Transverse colon (tissue), 4 donors: ENCODE measurements at regions not wholly inside any gene's neighbourhood (a gene's known extent, or its start where the extent isn't known, plus 50 kb on each side); places are given as distances from the start of the nearest gene placed in this dataset.

Source experiments
- EP300 ChIP-seq: sonication (generic); formaldehyde crosslinking; IDR thresholded peaks from one replicate; pipeline ENCODE4 v1.6.1; 2017; ENCODE audit warnings: antibody characterized with exemption, low read depth
- POLR2A ChIP-seq: fragments of 450-650 bp; IDR thresholded peaks from one replicate; pipeline ENCODE4 v1.6.1; 2016; ENCODE audit warnings: antibody characterized with exemption, mild to moderate bottlenecking, moderate library complexity
- POLR2AphosphoS5 ChIP-seq, 3 donors: sonication (generic); formaldehyde crosslinking; IDR thresholded peaks; one replicate each; pipeline ENCODE4 v1.6.1; 2016; ENCODE audit warnings: antibody characterized with exemption in 3 of 3
- TF ChIP-seq, protein P1 (sequence below), 5 experiments: fragments of 200-600 bp in 3 of 5; fragments of 450-650 bp in 2 of 5; sonication (generic) in 3 of 5; IDR thresholded peaks; 1 replicate in 2 of 5; 2 replicates in 3 of 5; pipeline ENCODE4 v1.5.1; 2016 to 2017; ENCODE audit warnings: antibody characterized with exemption in 5 of 5, inconsistent platforms in 3 of 5, mild to moderate bottlenecking in 2 of 5, moderate library complexity in 1 of 5

DNA sequence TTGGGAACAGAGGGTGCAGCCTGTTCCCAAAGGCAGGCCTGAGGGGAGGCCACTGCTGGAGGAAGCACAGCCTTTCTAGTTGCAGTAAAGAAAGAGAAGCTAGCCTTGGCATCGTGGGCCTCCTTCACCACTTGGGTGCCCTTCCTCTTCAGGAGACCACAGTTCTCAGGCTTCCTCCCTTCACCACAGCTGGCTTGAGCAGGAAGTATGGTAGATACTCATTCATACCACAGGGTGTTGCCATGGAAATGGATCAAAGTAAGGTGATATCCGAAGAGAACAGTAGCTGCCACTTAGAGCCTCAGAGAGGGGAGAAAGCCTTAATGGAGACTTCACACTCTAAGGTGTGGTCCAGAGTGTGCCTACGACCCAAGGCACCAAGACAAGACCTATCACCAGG is 120.4 kb upstream of the RIPOR2 start:
- TF ChIP-seq, protein P1, sequence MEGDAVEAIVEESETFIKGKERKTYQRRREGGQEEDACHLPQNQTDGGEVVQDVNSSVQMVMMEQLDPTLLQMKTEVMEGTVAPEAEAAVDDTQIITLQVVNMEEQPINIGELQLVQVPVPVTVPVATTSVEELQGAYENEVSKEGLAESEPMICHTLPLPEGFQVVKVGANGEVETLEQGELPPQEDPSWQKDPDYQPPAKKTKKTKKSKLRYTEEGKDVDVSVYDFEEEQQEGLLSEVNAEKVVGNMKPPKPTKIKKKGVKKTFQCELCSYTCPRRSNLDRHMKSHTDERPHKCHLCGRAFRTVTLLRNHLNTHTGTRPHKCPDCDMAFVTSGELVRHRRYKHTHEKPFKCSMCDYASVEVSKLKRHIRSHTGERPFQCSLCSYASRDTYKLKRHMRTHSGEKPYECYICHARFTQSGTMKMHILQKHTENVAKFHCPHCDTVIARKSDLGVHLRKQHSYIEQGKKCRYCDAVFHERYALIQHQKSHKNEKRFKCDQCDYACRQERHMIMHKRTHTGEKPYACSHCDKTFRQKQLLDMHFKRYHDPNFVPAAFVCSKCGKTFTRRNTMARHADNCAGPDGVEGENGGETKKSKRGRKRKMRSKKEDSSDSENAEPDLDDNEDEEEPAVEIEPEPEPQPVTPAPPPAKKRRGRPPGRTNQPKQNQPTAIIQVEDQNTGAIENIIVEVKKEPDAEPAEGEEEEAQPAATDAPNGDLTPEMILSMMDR (IDR thresholded peaks at IDR 0.05), result no peak
- TF ChIP-seq POLR2A (no peak), POLR2AphosphoS5 (IDR thresholded peaks at IDR 0.05) (no peak), EP300 (no peak)
